ENCODE measurements at regions not wholly inside any gene's neighbourhood (a gene's known extent, or its start where the extent isn't known, plus 50 kb on each side); places are given as distances from the start of the nearest gene placed in this dataset.

DNA sequence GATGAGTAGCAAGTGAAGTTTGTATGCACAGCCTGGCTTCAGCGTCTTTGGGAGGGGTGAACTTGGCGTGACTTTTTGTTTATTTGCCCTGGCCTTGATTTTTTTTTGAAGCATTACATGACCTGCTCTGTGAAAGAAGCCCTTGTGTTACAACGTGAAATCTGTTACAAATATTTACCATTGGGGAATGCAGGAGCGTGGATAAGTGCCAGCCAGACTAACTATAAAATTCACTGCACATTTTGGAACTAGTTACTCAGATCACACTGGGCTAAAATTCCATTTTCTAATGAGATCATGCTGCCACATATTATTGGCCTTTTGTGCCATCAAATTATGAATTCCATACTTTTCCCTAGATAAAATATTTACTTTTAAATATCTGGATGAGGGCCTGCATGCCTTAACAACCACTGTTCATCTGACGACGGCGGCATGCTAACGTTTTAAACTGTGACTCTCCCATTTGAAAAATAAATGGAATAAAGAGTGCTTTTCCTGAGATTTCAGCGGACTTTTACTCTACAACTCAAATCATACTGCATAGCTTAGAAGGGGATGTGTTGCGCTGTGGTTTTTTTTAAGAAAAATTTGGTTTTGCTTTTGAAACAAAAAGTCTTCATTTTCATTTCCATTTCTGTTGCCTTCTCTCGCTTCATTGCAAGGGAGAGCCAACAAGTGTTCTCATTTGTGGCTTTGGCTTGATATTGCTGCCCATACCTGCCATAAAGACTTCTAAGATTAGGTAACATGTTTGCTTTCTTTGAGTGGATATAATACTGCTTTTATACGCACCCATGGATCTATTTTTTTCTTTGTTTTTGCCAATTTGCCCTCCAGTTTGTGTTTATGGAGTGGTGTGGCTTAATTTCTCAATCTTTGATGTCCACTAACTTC is 352.2 kb downstream of the TFEC start:
- no peak for TF ChIP-seq POLR2A (IDR thresholded peaks at IDR 0.05)
- TF ChIP-seq CTCF (IDR thresholded peaks at IDR 0.05): no peak

Data from esophagus squamous epithelium (tissue), 4 donors.